T-cell (primary cell): ENCODE measurements at regions not wholly inside any gene's neighbourhood (a gene's known extent, or its start where the extent isn't known, plus 50 kb on each side); places are given as distances from the start of the nearest gene placed in this dataset.

Experiments used
- ATAC-seq, 4 experiments: fragments of 200-7000 bp in 3 of 4; fragments of 150-1000 bp in 1 of 4; cut with Tn5 transposase; replicated peaks in 1 of 4; 1 replicate in 3 of 4; 2 replicates in 1 of 4; pipeline ENCODE4 v1.10.0; 2021; ENCODE audit warnings: moderate library complexity in 3 of 4, mild to moderate bottlenecking in 2 of 4, moderate number of reproducible peaks in 1 of 4
- CTCF ChIA-PET, 2 donors: fragments of 300-600 bp; sonication (Branson Sonifier 250); formaldehyde crosslinking; loops; one replicate each; lab custom pipeline; 2022; ENCODE audit warnings: antibody characterized with exemption in 2 of 2; lab: Charles Lee
- POLR2A ChIA-PET, 2 donors: fragments of 300-600 bp; sonication (Branson Sonifier 250); formaldehyde crosslinking; loops; one replicate each; lab custom pipeline; 2022; ENCODE audit warnings: antibody characterized with exemption in 2 of 2; lab: Charles Lee
- DNase-seq, 35 experiments: peaks; one replicate each; pipeline versions ENCODE4 v3.0.0 to v3.0.0-alpha.2; 2013 to 2023
- H3K27ac ChIP-seq: one replicate; pipeline ENCODE4 v1.5.1; 2013; ENCODE audit warnings: low read length
- H3K27me3 ChIP-seq, 2 experiments: replicated peaks in 1 of 2; 1 replicate in 1 of 2; 2 replicates in 1 of 2; pipeline versions ENCODE4 v1.6.1 to v1.7.0; 2013; ENCODE audit warnings: low read length in 1 of 2, mixed read lengths in 1 of 2; ENCODE audit not compliant: control insufficient read depth in 2 of 2, insufficient read depth in 2 of 2; ENCODE audit errors: extremely low read depth in 1 of 2
- H3K36me3 ChIP-seq, 2 donors: 1 replicate in 1 of 2; 2 replicates in 1 of 2; pipeline versions ENCODE4 v1.6.1 to v1.7.0; 2013; ENCODE audit warnings: low read length in 1 of 2; ENCODE audit not compliant: control insufficient read depth in 2 of 2, insufficient read depth in 1 of 2; ENCODE audit errors: extremely low read depth in 1 of 2
- H3K4me1 ChIP-seq, 2 experiments: 1 replicate in 1 of 2; 2 replicates in 1 of 2; pipeline versions ENCODE4 v1.6.1 to v1.7.0; 2013; ENCODE audit warnings: low read length in 2 of 2, mixed read lengths in 1 of 2; ENCODE audit not compliant: insufficient read depth in 2 of 2, control insufficient read depth in 1 of 2; ENCODE audit errors: extremely low read depth in 1 of 2
- H3K4me3 ChIP-seq, 2 donors: 1 replicate in 1 of 2; 2 replicates in 1 of 2; pipeline versions ENCODE4 v1.5.1 to v1.7.0; 2013; ENCODE audit warnings: mild to moderate bottlenecking in 2 of 2, low read length in 1 of 2, moderate library complexity in 1 of 2; ENCODE audit not compliant: control insufficient read depth in 1 of 2; ENCODE audit errors: extremely low read depth in 1 of 2
- H3K9me3 ChIP-seq: 2 replicates; pipeline ENCODE4 v1.7.0; 2013
- H3K27ac Mint-ChIP-seq, 2 donors: one replicate each; pipeline ENCODE4 v1.8.0; 2020 to 2021; ENCODE audit warnings: mild to moderate bottlenecking in 2 of 2, mixed read lengths in 2 of 2
- H3K27me3 Mint-ChIP-seq, 2 donors: one replicate each; pipeline ENCODE4 v1.8.0; 2021 to 2022; ENCODE audit warnings: mixed read lengths in 2 of 2
- H3K36me3 Mint-ChIP-seq: one replicate; pipeline ENCODE4 v1.8.0; 2021; ENCODE audit warnings: mixed read lengths
- H3K4me1 Mint-ChIP-seq, 3 donors: one replicate each; pipeline ENCODE4 v1.8.0; 2020 to 2022; ENCODE audit warnings: mixed read lengths in 3 of 3, mild to moderate bottlenecking in 1 of 3
- H3K4me3 Mint-ChIP-seq, 3 donors: one replicate each; pipeline ENCODE4 v1.8.0; 2020 to 2022; ENCODE audit warnings: mild to moderate bottlenecking in 3 of 3, mixed read lengths in 3 of 3, moderate library complexity in 3 of 3
- H3K9me3 Mint-ChIP-seq, 3 donors: one replicate each; pipeline ENCODE4 v1.8.0; 2020 to 2022; ENCODE audit warnings: mixed read lengths in 3 of 3
- WGBS: methylation state at CpG from one replicate; pipeline ENCODE4 v1.1.5; 2013; ENCODE audit warnings: missing lambda C conversion rate; ENCODE audit not compliant: insufficient coverage; 5-methylcytosine and 5-hydroxymethylcytosine counted together

GRCh38 chr5:159400476-159400875 is 70.2 kb upstream of the IL12B start:
- Histone ChIP-seq H3K4me1 (no peaks in the 10 kb centered on the region), H3K9me3 (no peaks in the 10 kb centered on the region), H3K36me3 (no peaks in the 10 kb centered on the region), H3K4me3 (no peak overlapping the region), H3K27ac (no peak overlapping the region), H3K27me3 (peaks cover 0 to 5% of the 10 kb centered on the region in 2 experiments)
- no peak for DNase-seq
- CTCF ChIA-PET, result no interaction called here
- Mint-ChIP-seq H3K9me3 (no peaks in the 10 kb centered on the region), H3K4me1 (no peaks in the 10 kb centered on the region), H3K4me3 (no peak overlapping the region), H3K27me3 (peaks cover 9 to 19% of the 10 kb centered on the region in 2 donors), H3K27ac (no peak overlapping the region), H3K36me3 (no peaks in the 10 kb centered on the region)
- POLR2A ChIA-PET, result no interaction called here
- 75% methylated on average over 1 of the region's 3 CpGs for WGBS
- no peak for ATAC-seq

GRCh38 chr5:159402311-159402710 is 72.0 kb upstream of the IL12B start:
- CTCF ChIA-PET, result no interaction called here
- Mint-ChIP-seq H3K4me1 (no peaks in the 10 kb centered on the region), H3K36me3 (no peaks in the 10 kb centered on the region), H3K4me3 (no peak overlapping the region), H3K9me3 (no peaks in the 10 kb centered on the region), H3K27ac (no peak overlapping the region), H3K27me3 (peaks cover 9 to 19% of the 10 kb centered on the region in 2 donors)
- no peaks in the 10 kb centered on the region for H3K4me1 ChIP-seq
- H3K36me3 ChIP-seq, result no peaks in the 10 kb centered on the region
- no peak overlapping the region for H3K27ac ChIP-seq
- H3K27me3 ChIP-seq, result peaks cover 0 to 7% of the 10 kb centered on the region in 2 experiments
- WGBS, result 100% methylated on average over 1 of the region's 1 CpG
- no peak for DNase-seq
- H3K9me3 ChIP-seq, result no peaks in the 10 kb centered on the region
- no peak for ATAC-seq
- POLR2A ChIA-PET, result no interaction called here
- no peak overlapping the region for H3K4me3 ChIP-seq

- H3K36me3 ChIP-seq, result no peaks in the 10 kb centered on the region
- peaks cover 0 to 7% of the 10 kb centered on the region in 2 experiments for H3K27me3 ChIP-seq
- ChIA-PET CTCF (no interaction called here), POLR2A (no interaction called here)
- H3K9me3 ChIP-seq, result no peaks in the 10 kb centered on the region
- Mint-ChIP-seq H3K27me3 (peaks cover 9 to 19% of the 10 kb centered on the region in 2 donors), H3K9me3 (no peaks in the 10 kb centered on the region), H3K36me3 (no peaks in the 10 kb centered on the region), H3K4me3 (no peak overlapping the region), H3K27ac (no peak overlapping the region), H3K4me1 (no peaks in the 10 kb centered on the region)
- H3K4me1 ChIP-seq, result no peaks in the 10 kb centered on the region
- H3K4me3 ChIP-seq, result no peak overlapping the region
- H3K27ac ChIP-seq, result no peak overlapping the region
- DNase-seq (no peak), ATAC-seq (no peak)
- 100% methylated on average over 1 of the region's 5 CpGs for WGBS
These were observed 72.6 kb upstream of the IL12B start for GRCh38 chr5:159402856-159403255.

- H3K4me3 Mint-ChIP-seq, result no peak overlapping the region
- no peaks in the 10 kb centered on the region for H3K36me3 Mint-ChIP-seq
- Histone ChIP-seq H3K36me3 (no peaks in the 10 kb centered on the region), H3K27ac (no peak overlapping the region), H3K4me1 (peaks cover 0 to under 1% of the 10 kb centered on the region in 2 experiments), H3K4me3 (no peak overlapping the region), H3K27me3 (peaks cover 0 to 7% of the 10 kb centered on the region in 2 experiments), H3K9me3 (no peaks in the 10 kb centered on the region)
- H3K9me3 Mint-ChIP-seq, result no peaks in the 10 kb centered on the region
- ATAC-seq (no peak), DNase-seq (no peak)
- ChIA-PET CTCF (interaction anchor here in 1 of 2 donors (0.6 kb wide), 1 partner anchor 209 kb away, joined by 3 read pairs; no protein-coding TSS in a partner anchor), POLR2A (no interaction called here)
- H3K4me1 Mint-ChIP-seq, result peaks cover 0 to 3% (median 2%) of the 10 kb centered on the region in 3 donors
- WGBS, result 88% methylated on average over 5 of the region's 6 CpGs
- H3K27me3 Mint-ChIP-seq, result peaks cover 9 to 19% of the 10 kb centered on the region in 2 donors
- H3K27ac Mint-ChIP-seq, result no peak overlapping the region
These were observed 73.8 kb upstream of the IL12B start for GRCh38 chr5:159403906-159404681.

GRCh38 chr5:159405611-159406031 is 75.3 kb upstream of the IL12B start:
- no peak overlapping the region for H3K27ac ChIP-seq
- no peaks in the 10 kb centered on the region for H3K9me3 ChIP-seq
- no peak overlapping the region for H3K27ac Mint-ChIP-seq
- peaks cover 0 to 7% of the 10 kb centered on the region in 2 experiments for H3K27me3 ChIP-seq
- no peak overlapping the region for H3K4me3 ChIP-seq
- H3K36me3 ChIP-seq, result no peaks in the 10 kb centered on the region
- no peak for ATAC-seq
- ChIA-PET CTCF (no interaction called here), POLR2A (no interaction called here)
- peaks cover 0 to 6% of the 10 kb centered on the region in 2 experiments for H3K4me1 ChIP-seq
- H3K27me3 Mint-ChIP-seq, result peaks cover 9 to 19% of the 10 kb centered on the region in 2 donors
- DNase-seq, result no peak
- H3K36me3 Mint-ChIP-seq, result no peaks in the 10 kb centered on the region
- 36% methylated on average over 2 of the region's 5 CpGs for WGBS
- peaks cover 11 to 17% (median 17%) of the 10 kb centered on the region in 3 donors for H3K4me1 Mint-ChIP-seq
- no peaks in the 10 kb centered on the region for H3K9me3 Mint-ChIP-seq
- no peak overlapping the region for H3K4me3 Mint-ChIP-seq

GRCh38 chr5:159406571-159406970 is 76.3 kb upstream of the IL12B start:
- Histone ChIP-seq H3K27ac (no peak overlapping the region), H3K27me3 (peaks cover 0 to 7% of the 10 kb centered on the region in 2 experiments), H3K9me3 (no peaks in the 10 kb centered on the region), H3K4me1 (peaks cover 9 to 14% of the 10 kb centered on the region in 2 experiments), H3K36me3 (no peaks in the 10 kb centered on the region), H3K4me3 (no peak overlapping the region)
- WGBS, result no CpG with 5 or more reads among the region's 3 CpGs
- CTCF ChIA-PET, result no interaction called here
- no peak for DNase-seq
- Mint-ChIP-seq H3K27ac (no peak overlapping the region), H3K4me3 (no peak overlapping the region), H3K9me3 (no peaks in the 10 kb centered on the region), H3K4me1 (peaks cover 19 to 26% (median 26%) of the 10 kb centered on the region in 3 donors), H3K27me3 (peaks cover 9 to 18% of the 10 kb centered on the region in 2 donors), H3K36me3 (no peaks in the 10 kb centered on the region)
- POLR2A ChIA-PET, result no interaction called here
- ATAC-seq, result no peak
